HG03521 (cell line): ENCODE measurements at regions not wholly inside any gene's neighbourhood (a gene's known extent, or its start where the extent isn't known, plus 50 kb on each side); places are given as distances from the start of the nearest gene placed in this dataset.
A peak's percentile ranks its signal among the peaks of the same experiment; 100 is the strongest.

Source experiments
- ATAC-seq: cut with Tn5 transposase; IDR thresholded peaks from one replicate; pipeline ENCODE4 v1.9.1; 2021; ENCODE audit warnings: mild to moderate bottlenecking, moderate library complexity; ENCODE audit not compliant: unreplicated experiment

- ATAC-seq: no peak
Measured at GRCh38 chr6:26214803-26215584, 127.8 kb downstream of the HFE start.

DNA sequence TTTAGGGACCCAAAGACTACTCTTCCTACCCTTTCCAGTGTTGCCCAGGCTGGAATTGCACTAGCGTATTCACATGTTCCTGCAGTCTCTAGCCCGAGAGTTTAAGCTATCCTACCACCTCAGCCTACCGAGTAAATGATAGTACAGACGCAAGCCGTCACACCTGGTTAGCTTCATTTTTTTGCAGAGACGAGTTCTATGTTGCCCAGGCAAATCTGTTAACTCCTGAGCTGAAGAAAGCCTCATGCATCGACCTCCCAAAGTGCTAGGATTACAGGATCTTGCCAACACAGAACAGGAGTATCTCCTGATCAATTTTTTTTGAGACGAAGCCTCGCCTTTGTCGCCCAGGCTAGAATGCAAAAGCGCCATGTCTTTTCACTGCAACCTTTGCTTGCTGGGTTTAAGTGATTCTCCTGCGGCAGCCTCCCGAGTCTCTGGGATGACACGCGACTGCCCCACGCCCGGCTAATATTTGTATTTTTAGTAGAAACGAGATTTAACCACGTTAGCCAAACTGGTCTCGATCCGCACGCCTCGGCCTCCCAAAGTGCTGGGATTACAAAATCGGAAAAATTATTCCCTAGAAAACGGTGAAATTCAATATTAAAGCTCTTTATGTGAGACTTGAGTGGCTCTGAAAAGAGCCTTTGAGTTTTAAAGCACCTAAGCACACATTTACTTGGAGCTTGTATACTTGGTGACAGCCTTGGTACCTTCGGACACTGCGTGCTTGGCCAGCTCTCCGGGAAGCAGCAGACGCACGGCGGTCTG, 128.5 kb downstream of the HFE start:
- peak; percentile 19 for ATAC-seq

GRCh38 chr6:26216359-26216885, 129.2 kb downstream of the HFE start:
- ATAC-seq: peak; percentile 63

DNA sequence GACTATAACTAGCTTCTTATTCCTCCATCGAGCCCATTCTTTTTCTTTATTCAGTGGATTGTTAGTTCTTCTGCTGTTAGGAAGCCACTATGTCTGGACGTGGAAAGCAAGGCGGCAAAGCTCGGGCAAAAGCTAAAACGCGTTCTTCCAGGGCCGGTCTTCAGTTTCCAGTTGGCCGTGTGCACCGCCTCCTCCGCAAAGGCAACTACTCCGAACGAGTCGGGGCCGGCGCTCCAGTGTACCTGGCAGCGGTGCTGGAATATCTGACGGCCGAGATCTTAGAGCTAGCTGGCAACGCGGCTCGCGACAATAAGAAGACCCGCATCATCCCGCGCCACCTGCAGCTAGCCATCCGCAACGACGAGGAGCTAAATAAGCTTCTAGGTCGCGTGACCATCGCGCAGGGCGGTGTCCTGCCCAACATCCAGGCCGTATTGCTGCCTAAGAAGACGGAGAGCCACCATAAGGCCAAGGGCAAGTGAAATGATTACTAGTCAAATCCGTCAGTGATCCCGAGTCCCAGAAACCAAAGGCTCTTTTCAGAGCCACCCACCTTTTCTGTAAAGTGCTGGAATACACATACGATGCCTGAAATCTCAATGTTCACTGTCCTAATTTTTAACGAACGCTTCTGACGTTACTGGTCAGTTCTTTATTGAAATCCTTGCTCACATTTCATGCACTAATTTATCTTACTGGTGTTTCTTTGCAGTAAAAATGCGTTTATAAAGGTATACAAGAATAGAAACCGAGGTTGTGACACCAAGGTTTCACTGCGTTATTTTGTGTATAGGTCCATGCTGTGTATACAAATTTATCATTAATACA, 129.9 kb downstream of the HFE start:
- ATAC-seq: peak; percentile 42

DNA sequence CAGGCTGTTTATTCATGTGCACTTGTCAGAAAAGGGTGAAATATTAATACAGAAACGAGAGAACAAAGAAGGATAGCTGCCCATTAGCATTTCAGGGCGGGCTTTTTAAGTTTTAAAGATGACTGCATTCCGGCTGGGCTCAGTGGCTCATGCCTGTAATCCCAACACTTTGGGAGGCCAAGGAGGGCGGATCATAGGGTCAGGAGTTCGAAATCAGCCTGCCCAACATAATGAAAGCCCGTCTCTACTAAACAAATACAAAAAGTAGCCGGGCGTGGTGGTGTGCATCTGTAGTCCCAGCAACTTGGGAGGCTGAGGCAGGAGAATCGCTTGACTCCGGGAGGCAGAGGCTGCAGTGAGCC, 130.5 kb downstream of the HFE start:
- ATAC-seq: no peak

- no peak for ATAC-seq
Measured at GRCh38 chr6:26218824-26219223, 131.6 kb downstream of the HFE start.

DNA sequence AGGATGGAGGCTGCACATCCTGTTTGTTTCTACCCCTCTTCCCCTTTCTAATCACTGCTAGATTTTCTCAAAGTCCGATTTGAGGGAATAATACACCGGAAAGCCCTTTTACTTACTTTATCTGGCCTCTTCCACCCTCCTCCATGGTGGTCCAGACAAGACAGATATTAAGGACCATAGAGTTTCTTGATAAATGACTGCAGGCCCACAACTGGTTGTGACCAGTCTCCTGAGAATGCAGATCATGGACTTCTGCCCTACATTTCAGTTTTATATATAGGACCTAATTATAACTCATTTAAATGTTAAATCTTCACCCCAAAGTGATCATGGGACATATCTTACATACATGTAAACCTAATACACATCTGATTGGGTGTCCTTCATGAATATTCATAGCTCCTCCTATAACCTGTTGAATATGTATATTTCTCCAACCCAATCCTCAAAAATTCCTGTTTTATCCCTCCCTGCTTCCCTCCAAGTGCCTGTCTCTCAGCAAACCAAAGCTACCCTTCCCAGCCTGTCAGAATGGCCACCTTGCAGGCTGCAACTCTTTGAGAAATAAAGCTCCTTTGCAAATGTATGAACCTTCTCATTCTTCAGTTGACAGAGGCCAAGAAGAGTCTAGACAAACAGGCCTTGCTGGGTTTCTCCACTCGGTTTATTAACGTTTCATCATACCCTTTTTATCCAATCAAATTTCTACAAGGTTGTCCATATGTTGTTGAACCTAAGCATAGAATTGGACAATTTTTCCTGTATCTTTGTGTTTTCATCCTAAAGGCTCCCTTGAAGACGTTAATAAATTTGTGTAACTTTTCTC, 133.1 kb downstream of the HFE start:
- ATAC-seq: no peak

- ATAC-seq: no peak
Measured at GRCh38 chr6:26221186-26221585, 134.0 kb downstream of the HFE start.

GRCh38 chr6:26222571-26222970, 135.3 kb downstream of the HFE start:
- no peak for ATAC-seq

GRCh38 chr6:26223228-26223627, 136.0 kb downstream of the HFE start:
- no peak for ATAC-seq

- peak; percentile 68 for ATAC-seq
Measured at GRCh38 chr6:26223650-26224546, 136.7 kb downstream of the HFE start.

- ATAC-seq: no peak
Measured at GRCh38 chr6:26224547-26224912, 137.3 kb downstream of the HFE start.

DNA sequence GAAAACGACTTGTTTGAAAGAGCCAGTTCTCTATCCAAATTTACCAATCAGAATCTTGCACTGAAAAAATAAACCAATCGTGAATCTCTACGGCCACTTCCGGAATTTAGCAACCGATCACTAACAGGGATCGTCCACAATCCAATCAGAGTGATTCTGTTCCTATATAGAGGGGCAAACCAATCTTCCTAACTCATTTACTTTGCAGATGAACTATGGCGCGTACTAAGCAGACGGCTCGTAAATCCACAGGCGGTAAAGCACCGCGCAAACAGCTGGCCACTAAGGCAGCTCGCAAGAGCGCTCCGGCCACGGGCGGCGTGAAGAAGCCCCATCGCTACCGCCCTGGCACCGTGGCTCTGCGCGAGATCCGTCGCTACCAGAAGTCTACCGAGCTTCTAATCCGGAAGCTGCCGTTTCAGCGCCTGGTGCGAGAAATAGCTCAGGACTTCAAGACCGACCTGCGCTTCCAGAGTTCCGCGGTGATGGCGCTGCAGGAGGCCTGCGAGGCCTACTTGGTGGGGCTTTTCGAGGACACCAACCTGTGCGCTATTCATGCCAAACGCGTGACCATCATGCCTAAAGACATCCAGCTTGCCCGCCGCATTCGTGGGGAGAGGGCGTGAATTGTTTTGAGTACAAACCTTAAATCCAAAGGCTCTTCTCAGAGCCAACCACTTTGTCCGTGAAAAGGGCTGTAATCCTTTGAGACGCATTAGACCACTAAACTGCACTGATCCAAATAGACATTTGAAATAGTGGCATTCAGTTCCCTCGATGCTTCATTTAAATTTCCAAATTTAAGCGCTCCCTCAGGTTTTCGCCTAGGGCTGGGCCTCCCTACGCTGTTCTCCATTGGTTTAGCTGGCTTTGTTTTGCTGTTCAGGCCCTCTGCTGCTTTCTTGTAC, 138.0 kb downstream of the HFE start:
- no peak for ATAC-seq

- ATAC-seq: no peak
Measured at GRCh38 chr6:26225848-26226578, 138.8 kb downstream of the HFE start.

- no peak for ATAC-seq
Measured at GRCh38 chr6:26226579-26226967, 138.4 kb upstream of the BTN3A2 start.

DNA sequence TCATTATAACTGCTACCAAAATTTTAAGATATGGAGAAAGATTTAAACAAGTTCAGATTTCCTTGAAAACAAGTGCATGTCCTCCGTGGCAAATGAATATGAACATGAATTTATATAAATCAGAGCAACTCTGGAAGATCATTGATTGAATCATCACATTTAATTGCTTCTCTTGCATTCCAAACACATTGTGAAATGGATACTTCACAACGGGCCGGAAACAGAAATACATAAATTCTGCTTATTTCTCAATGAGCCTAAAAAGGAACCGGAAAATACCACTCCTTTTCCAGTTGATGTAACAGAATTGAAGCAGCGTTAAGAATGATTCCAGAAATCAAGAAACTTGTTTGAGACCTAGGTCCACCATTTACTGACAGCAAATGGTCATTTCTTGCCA, 134.6 kb upstream of the BTN3A2 start:
- no peak for ATAC-seq

- no peak for ATAC-seq
Measured at GRCh38 chr6:26231006-26231587, 133.9 kb upstream of the BTN3A2 start.
